Endothelial cell (in vitro differentiated cells): ENCODE measurements at regions not wholly inside any gene's neighbourhood (a gene's known extent, or its start where the extent isn't known, plus 50 kb on each side); places are given as distances from the start of the nearest gene placed in this dataset.

Source experiments
- DNase-seq: peaks from one replicate; pipeline ENCODE4 v3.0.0; 2021; ENCODE audit warnings: low spot score
- H3K27ac Mint-ChIP-seq: one replicate; pipeline ENCODE4 v1.8.0; 2021; ENCODE audit warnings: mixed read lengths, inconsistent platforms; ENCODE audit not compliant: unreplicated experiment
- H3K27me3 Mint-ChIP-seq: one replicate; pipeline ENCODE4 v1.8.0; 2021; ENCODE audit warnings: mild to moderate bottlenecking, moderate library complexity, mixed read lengths, inconsistent platforms; ENCODE audit not compliant: unreplicated experiment
- H3K36me3 Mint-ChIP-seq: one replicate; pipeline ENCODE4 v1.8.0; 2021; ENCODE audit warnings: mild to moderate bottlenecking, low read depth, mixed read lengths, inconsistent platforms; ENCODE audit not compliant: unreplicated experiment
- H3K4me1 Mint-ChIP-seq: one replicate; pipeline ENCODE4 v1.8.0; 2021; ENCODE audit warnings: mild to moderate bottlenecking, mixed read lengths, inconsistent platforms; ENCODE audit not compliant: unreplicated experiment
- H3K4me3 Mint-ChIP-seq: one replicate; pipeline ENCODE4 v1.8.0; 2021; ENCODE audit warnings: mild to moderate bottlenecking, mixed read lengths, inconsistent platforms; ENCODE audit not compliant: unreplicated experiment
- H3K9me3 Mint-ChIP-seq: one replicate; pipeline ENCODE4 v1.8.0; 2021; ENCODE audit warnings: mixed read lengths, inconsistent platforms; ENCODE audit not compliant: unreplicated experiment
- TF ChIP-seq, protein P1 (sequence below): fragments of 200-600 bp; sonication (generic); IDR thresholded peaks from one replicate; pipeline ENCODE4 v1.5.0; 2021; ENCODE audit warnings: antibody characterized with exemption; ENCODE audit not compliant: unreplicated experiment

DNA sequence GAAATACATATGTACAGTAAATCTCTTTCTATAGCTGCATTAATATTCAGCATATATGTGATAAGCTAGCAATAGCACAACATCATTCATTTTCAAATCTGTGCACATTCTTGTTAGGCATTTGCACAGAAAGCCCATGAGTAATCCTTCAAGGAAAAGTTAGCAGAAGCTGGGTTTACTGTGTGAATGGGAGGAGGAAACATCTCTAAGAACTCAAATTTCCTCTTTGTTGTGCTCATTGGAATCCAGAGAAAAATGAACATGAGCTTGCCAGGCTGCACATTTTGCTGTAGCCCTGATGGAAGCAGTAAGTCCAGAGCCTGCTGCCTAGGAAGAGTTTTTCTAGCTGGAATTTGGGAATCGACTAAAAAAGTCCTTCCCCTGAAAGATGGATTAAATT is 214.2 kb upstream of the FOXD3 start:
- no peak for DNase-seq
- TF ChIP-seq, protein P1, sequence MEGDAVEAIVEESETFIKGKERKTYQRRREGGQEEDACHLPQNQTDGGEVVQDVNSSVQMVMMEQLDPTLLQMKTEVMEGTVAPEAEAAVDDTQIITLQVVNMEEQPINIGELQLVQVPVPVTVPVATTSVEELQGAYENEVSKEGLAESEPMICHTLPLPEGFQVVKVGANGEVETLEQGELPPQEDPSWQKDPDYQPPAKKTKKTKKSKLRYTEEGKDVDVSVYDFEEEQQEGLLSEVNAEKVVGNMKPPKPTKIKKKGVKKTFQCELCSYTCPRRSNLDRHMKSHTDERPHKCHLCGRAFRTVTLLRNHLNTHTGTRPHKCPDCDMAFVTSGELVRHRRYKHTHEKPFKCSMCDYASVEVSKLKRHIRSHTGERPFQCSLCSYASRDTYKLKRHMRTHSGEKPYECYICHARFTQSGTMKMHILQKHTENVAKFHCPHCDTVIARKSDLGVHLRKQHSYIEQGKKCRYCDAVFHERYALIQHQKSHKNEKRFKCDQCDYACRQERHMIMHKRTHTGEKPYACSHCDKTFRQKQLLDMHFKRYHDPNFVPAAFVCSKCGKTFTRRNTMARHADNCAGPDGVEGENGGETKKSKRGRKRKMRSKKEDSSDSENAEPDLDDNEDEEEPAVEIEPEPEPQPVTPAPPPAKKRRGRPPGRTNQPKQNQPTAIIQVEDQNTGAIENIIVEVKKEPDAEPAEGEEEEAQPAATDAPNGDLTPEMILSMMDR: no peak
- H3K4me3 Mint-ChIP-seq: no peak overlapping the region
- H3K36me3 Mint-ChIP-seq: no peaks in the 10 kb centered on the region
- no peaks in the 10 kb centered on the region for H3K4me1 Mint-ChIP-seq
- H3K27ac Mint-ChIP-seq: no peak overlapping the region
- H3K27me3 Mint-ChIP-seq: no peaks in the 10 kb centered on the region
- H3K9me3 Mint-ChIP-seq: no peaks in the 10 kb centered on the region

DNA sequence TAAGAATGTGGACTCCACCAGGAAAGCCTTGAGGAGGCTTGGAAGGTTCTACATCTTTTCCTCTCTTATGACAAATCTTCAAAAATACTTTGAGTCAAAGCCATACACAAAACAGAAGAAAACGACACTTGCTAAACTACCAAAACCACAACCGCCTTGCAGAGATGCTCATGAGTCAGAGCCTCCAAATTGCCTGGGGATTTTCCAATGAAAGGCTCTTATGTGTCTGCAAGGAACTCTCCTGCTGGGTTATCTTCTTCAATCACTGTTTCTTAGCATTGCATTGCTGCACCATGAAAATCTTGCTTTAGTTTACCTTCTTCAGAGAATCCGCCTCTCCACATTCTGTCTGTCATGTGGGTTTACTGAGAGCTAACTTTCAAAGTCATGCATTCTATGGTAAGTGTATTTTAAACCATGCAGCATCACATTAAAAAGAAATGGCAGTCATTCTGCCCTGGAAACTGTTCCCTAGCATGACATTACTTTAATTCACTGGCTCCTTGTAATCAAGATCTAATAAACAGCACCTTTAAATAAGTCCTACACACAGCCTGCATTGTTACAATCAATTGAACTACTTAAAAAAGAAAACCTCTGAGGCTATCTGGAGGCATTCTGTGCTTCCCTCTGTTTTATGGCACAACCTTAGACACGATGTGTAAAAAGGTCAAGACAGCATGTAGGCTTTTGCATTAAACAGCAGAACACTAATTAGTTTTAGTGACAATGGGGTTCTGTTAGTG is 210.0 kb upstream of the FOXD3 start:
- no peak for DNase-seq
- no peaks in the 10 kb centered on the region for H3K9me3 Mint-ChIP-seq
- H3K27me3 Mint-ChIP-seq: no peaks in the 10 kb centered on the region
- H3K36me3 Mint-ChIP-seq: no peaks in the 10 kb centered on the region
- no peaks in the 10 kb centered on the region for H3K4me1 Mint-ChIP-seq
- no peak overlapping the region for H3K27ac Mint-ChIP-seq
- H3K4me3 Mint-ChIP-seq: no peak overlapping the region
- TF ChIP-seq, protein P1: no peak

DNA sequence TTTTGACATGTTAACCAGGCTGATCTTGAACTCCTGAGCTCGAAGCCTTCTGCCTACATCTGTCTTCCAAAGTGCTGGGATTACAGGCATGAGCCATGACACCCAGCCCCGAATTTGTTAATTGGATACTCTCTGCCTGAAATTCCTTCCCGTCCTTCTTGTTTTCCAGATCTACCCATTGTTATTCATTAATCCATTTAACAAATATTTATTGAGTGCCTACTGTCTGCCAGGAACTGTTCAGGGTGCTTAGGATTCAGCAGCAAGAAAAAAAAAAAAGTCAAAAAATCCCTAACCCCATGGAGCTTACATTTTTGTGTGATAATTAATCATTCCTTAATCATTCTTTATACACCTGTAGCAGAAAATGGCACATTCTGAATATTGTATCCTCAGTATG is 206.8 kb upstream of the FOXD3 start:
- Mint-ChIP-seq H3K27me3 (no peaks in the 10 kb centered on the region), H3K9me3 (no peaks in the 10 kb centered on the region), H3K27ac (no peak overlapping the region), H3K4me1 (no peaks in the 10 kb centered on the region), H3K4me3 (no peak overlapping the region), H3K36me3 (no peaks in the 10 kb centered on the region)
- no peak for DNase-seq
- TF ChIP-seq, protein P1: no peak

DNA sequence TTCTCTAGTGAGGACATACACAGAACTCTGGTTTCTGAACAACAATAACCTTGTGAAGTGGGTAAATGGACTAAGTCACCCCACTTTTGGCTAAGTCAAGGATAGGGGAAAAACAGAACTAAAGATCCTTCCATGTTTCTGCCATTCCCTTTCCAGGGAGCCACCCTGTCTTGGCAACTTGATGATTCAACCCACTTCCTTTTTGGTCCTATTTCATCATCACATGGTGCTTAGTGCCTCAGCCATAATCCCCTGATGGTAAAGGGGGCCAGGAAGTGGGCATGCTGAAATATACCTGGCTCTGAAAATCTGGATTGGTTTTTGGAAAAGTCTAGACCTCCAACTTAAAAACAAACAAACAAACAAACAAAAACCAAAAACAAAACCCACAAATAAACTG is 206.4 kb upstream of the FOXD3 start:
- no peaks in the 10 kb centered on the region for H3K4me1 Mint-ChIP-seq
- no peaks in the 10 kb centered on the region for H3K27me3 Mint-ChIP-seq
- H3K36me3 Mint-ChIP-seq: no peaks in the 10 kb centered on the region
- H3K27ac Mint-ChIP-seq: no peak overlapping the region
- no peak for DNase-seq
- TF ChIP-seq, protein P1: no peak
- no peaks in the 10 kb centered on the region for H3K9me3 Mint-ChIP-seq
- H3K4me3 Mint-ChIP-seq: no peak overlapping the region

DNA sequence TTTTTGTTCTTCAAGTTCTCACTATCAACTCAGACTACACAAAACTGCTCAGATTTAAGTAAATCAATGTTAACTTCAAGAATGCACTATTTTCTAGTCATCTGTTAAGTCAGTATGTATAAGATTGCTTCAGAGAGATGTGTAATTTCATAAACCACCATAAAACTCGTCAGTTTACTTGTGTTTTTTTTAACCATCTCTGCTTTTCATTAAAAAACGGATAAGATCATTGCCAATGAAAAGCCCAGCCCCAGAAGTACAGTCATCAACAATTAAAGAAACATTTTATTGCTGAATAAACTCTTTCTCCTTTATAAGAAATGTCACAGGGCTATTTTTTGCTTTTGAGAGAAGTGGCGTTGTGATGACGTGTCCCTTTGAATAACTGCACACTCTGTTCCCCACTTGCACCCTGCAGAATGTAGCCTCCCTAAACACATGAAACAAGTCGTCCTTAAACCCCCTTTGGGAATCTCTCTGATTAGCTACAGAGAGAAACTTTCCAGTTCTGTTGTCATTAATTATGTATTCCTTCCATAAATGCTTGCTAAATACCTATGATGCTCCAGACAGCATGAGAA is 202.7 kb upstream of the FOXD3 start:
- no peaks in the 10 kb centered on the region for H3K36me3 Mint-ChIP-seq
- H3K9me3 Mint-ChIP-seq: no peaks in the 10 kb centered on the region
- H3K4me3 Mint-ChIP-seq: no peak overlapping the region
- H3K27me3 Mint-ChIP-seq: peaks cover 3% of the 10 kb centered on the region
- TF ChIP-seq, protein P1: no peak
- H3K27ac Mint-ChIP-seq: no peak overlapping the region
- peaks cover 7% of the 10 kb centered on the region for H3K4me1 Mint-ChIP-seq
- no peak for DNase-seq
